H9 (cell line): ENCODE measurements at regions not wholly inside any gene's neighbourhood (a gene's known extent, or its start where the extent isn't known, plus 50 kb on each side); places are given as distances from the start of the nearest gene placed in this dataset.

Experiments used
- DNase-seq: peaks from one replicate; pipeline ENCODE4 v3.0.0-alpha.2; 2017
- H2AFZ ChIP-seq: one replicate; pipeline ENCODE4 v1.6.1; 2013; ENCODE audit warnings: mild to moderate bottlenecking, low read length, control low read depth, moderate library complexity
- H2AK5ac ChIP-seq: 2 replicates; pipeline ENCODE4 v1.6.1; 2013; ENCODE audit warnings: low read length, control low read depth, mixed read lengths; ENCODE audit not compliant: insufficient read length
- H2BK120ac ChIP-seq: one replicate; pipeline ENCODE4 v1.6.1; 2013; ENCODE audit warnings: low read depth, mild to moderate bottlenecking, low read length, control low read depth, inconsistent platforms; ENCODE audit not compliant: poor library complexity, severe bottlenecking
- H2BK12ac ChIP-seq: 2 replicates; pipeline ENCODE4 v1.6.1; 2013; ENCODE audit warnings: low read length, control low read depth, mixed read lengths, low read depth; ENCODE audit not compliant: insufficient read length
- H2BK15ac ChIP-seq: 2 replicates; pipeline ENCODE4 v1.6.1; 2013; ENCODE audit warnings: low read depth, low read length, control low read depth
- H2BK20ac ChIP-seq: one replicate; pipeline ENCODE4 v1.6.1; 2013; ENCODE audit warnings: low read depth, mild to moderate bottlenecking, low read length, control low read depth, inconsistent platforms; ENCODE audit not compliant: poor library complexity, severe bottlenecking
- H2BK5ac ChIP-seq: 2 replicates; pipeline ENCODE4 v1.6.1; 2013; ENCODE audit warnings: low read length, control low read depth, mixed read lengths; ENCODE audit not compliant: insufficient read length
- H3K14ac ChIP-seq: 2 replicates; pipeline ENCODE4 v1.6.1; 2013; ENCODE audit warnings: low read length, control low read depth; ENCODE audit not compliant: insufficient read depth
- H3K18ac ChIP-seq: 2 replicates; pipeline ENCODE4 v1.6.1; 2013; ENCODE audit warnings: low read depth, mild to moderate bottlenecking, mixed read lengths, low read length, control low read depth; ENCODE audit not compliant: insufficient read length
- H3K23ac ChIP-seq: 2 replicates; pipeline ENCODE4 v1.6.1; 2013; ENCODE audit warnings: low read length, control low read depth, mixed read lengths, low read depth; ENCODE audit not compliant: insufficient read length
- H3K23me2 ChIP-seq: 2 replicates; pipeline ENCODE4 v1.6.1; 2013; ENCODE audit warnings: low read depth, mild to moderate bottlenecking, mixed read lengths, low read length, control low read depth; ENCODE audit not compliant: insufficient read length, poor library complexity, severe bottlenecking
- H3K27ac ChIP-seq: 2 replicates; pipeline ENCODE4 v1.5.1; 2013; ENCODE audit warnings: low read length, control low read depth, mixed read lengths, low read depth; ENCODE audit not compliant: insufficient read length
- H3K27me3 ChIP-seq: 2 replicates; pipeline ENCODE4 v1.6.1; 2013; ENCODE audit warnings: low read length, control low read depth, inconsistent platforms; ENCODE audit not compliant: insufficient read depth
- H3K4ac ChIP-seq: 2 replicates; pipeline ENCODE4 v1.6.1; 2013; ENCODE audit warnings: low read depth, mild to moderate bottlenecking, control low read depth, inconsistent platforms, low read length, moderate library complexity
- H3K4me1 ChIP-seq: 2 replicates; pipeline ENCODE4 v1.6.1; 2013; ENCODE audit warnings: low read length, control low read depth, inconsistent platforms; ENCODE audit not compliant: insufficient read depth
- H3K4me2 ChIP-seq: 2 replicates; pipeline ENCODE4 v1.6.1; 2013; ENCODE audit warnings: low read length, control low read depth, mixed read lengths; ENCODE audit not compliant: insufficient read length, insufficient read depth
- H3K56ac ChIP-seq: 2 replicates; pipeline ENCODE4 v1.6.1; 2013; ENCODE audit warnings: low read depth, mild to moderate bottlenecking, mixed read lengths, low read length, control low read depth; ENCODE audit not compliant: insufficient read length
- H3K79me1 ChIP-seq: 2 replicates; pipeline ENCODE4 v1.6.1; 2013; ENCODE audit warnings: low read depth, mild to moderate bottlenecking, moderate library complexity, low read length, control low read depth, inconsistent platforms; ENCODE audit not compliant: insufficient read depth, poor library complexity, severe bottlenecking
- H3K79me2 ChIP-seq: 2 replicates; pipeline ENCODE4 v1.6.1; 2013; ENCODE audit warnings: low read length, control low read depth, inconsistent platforms; ENCODE audit not compliant: insufficient read depth
- H3K9ac ChIP-seq: 2 replicates; pipeline ENCODE4 v1.6.1; 2013; ENCODE audit warnings: low read length, control low read depth, mixed read lengths; ENCODE audit not compliant: insufficient read length; ENCODE audit errors: extremely low read depth
- H3K9me3 ChIP-seq: one replicate; pipeline ENCODE4 v1.6.1; 2013; ENCODE audit warnings: low read depth, low read length, inconsistent platforms; ENCODE audit not compliant: control insufficient read depth
- H3T11ph ChIP-seq: one replicate; pipeline ENCODE4 v1.6.1; 2013; ENCODE audit warnings: mild to moderate bottlenecking, low read length, control low read depth, inconsistent platforms
- H4K20me1 ChIP-seq: one replicate; pipeline ENCODE4 v1.6.1; 2013; ENCODE audit not compliant: control insufficient read depth, insufficient read length, insufficient read depth
- H4K5ac ChIP-seq: 2 replicates; pipeline ENCODE4 v1.6.1; 2013; ENCODE audit warnings: low read depth, mild to moderate bottlenecking, mixed read lengths, low read length, control low read depth; ENCODE audit not compliant: insufficient read length
- H4K8ac ChIP-seq: replicated peaks from 2 replicates; pipeline ENCODE4 v1.6.1; 2013; ENCODE audit warnings: low read length, control low read depth, mixed read lengths, low read depth; ENCODE audit not compliant: insufficient read length
- H4K91ac ChIP-seq: 2 replicates; pipeline ENCODE4 v1.6.1; 2013; ENCODE audit warnings: low read depth, mild to moderate bottlenecking, moderate library complexity, mixed read lengths, low read length, control low read depth; ENCODE audit not compliant: insufficient read length
- H3K27ac Mint-ChIP-seq, 3 experiments: 2 replicates in 2 of 3; 3 replicates in 1 of 3; pipeline ENCODE4 v1.8.0; 2020 to 2021; ENCODE audit warnings: mixed read lengths in 3 of 3, mild to moderate bottlenecking in 1 of 3, moderate library complexity in 1 of 3
- H3K27me3 Mint-ChIP-seq: 2 replicates; pipeline ENCODE4 v1.8.0; 2021; ENCODE audit warnings: low read depth, mild to moderate bottlenecking, moderate library complexity, mixed read lengths
- H3K36me3 Mint-ChIP-seq, 3 experiments: 2 replicates in 2 of 3; 3 replicates in 1 of 3; pipeline ENCODE4 v1.8.0; 2020 to 2021; ENCODE audit warnings: low read depth in 3 of 3, mixed read lengths in 3 of 3; ENCODE audit not compliant: insufficient read depth in 1 of 3
- H3K4me1 Mint-ChIP-seq, 2 experiments: 2 replicates each; pipeline ENCODE4 v1.8.0; 2020; ENCODE audit warnings: mixed read lengths in 2 of 2
- H3K4me3 Mint-ChIP-seq, 2 experiments: 2 replicates in 1 of 2; 3 replicates in 1 of 2; pipeline ENCODE4 v1.8.0; 2020 to 2021; ENCODE audit warnings: mild to moderate bottlenecking in 2 of 2, mixed read lengths in 2 of 2, moderate library complexity in 1 of 2
- H3K9me3 Mint-ChIP-seq, 2 experiments: 2 replicates in 1 of 2; 3 replicates in 1 of 2; pipeline ENCODE4 v1.8.0; 2020; ENCODE audit warnings: mild to moderate bottlenecking in 2 of 2, mixed read lengths in 2 of 2, moderate library complexity in 1 of 2
- CTCF ChIP-seq: fragments of 200-600 bp; sonication (generic); conservative IDR thresholded peaks from 3 replicates; pipeline ENCODE4 v1.8.0; 2021; ENCODE audit warnings: antibody characterized with exemption, mild to moderate bottlenecking
- WGBS: extraction: QIAGEN DNeasy Blood & Tissue Kit; methylation state at CpG from one replicate; pipeline ENCODE4 v1.1.7; 2013; ENCODE audit warnings: missing lambda C conversion rate, low lambda C conversion rate, mixed read lengths; ENCODE audit not compliant: insufficient read length; ENCODE audit errors: extremely low coverage; 5-methylcytosine and 5-hydroxymethylcytosine counted together

DNA sequence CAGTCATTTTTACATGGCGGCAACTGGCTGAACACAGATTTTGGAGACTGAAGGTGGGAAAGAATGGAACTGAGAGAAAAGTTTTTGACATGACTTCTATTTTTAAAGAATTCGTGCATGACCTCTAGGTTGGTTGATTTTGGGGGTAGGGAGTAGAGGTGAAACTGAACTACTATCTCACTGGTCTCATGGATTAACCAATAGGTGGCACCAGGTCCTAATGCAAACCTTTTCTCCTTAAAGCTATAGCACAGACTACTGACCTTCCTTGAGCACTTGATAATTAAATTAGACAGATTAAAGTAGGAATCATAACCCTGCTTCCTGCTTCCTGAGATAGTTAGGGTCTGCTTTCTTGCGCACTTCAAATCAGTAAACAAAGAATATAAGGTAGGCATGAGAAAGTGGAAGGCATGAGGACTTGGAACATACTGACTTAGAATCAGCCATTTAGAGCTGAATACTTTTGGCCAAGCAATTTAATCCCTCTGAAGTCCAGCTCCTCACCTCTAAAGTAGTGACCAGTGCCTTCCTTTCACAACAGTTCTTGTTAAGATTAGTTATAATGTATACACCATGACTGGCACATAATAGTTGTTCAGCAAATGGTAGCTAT lies 206.0 kb downstream of the CENPF start:
- no peak overlapping the region for H3K4me3 Mint-ChIP-seq
- H3K27ac Mint-ChIP-seq, result no peak overlapping the region
- Histone ChIP-seq H3K4me1 (no peaks in the 10 kb centered on the region), H3K27ac (no peak overlapping the region), H3K9ac (no peak overlapping the region), H3K23me2 (no peaks in the 10 kb centered on the region), H3K9me3 (no peaks in the 10 kb centered on the region), H4K91ac (no peak overlapping the region), H2BK20ac (no peak overlapping the region), H4K5ac (no peak overlapping the region), H3K79me2 (no peaks in the 10 kb centered on the region), H3K27me3 (no peaks in the 10 kb centered on the region), H3K79me1 (no peaks in the 10 kb centered on the region), H2BK120ac (no peak overlapping the region), H3K14ac (no peak overlapping the region), H3K23ac (no peak overlapping the region), H2BK15ac (no peak overlapping the region), H2AFZ (no peak overlapping the region), H3K56ac (no peak overlapping the region), H3K4ac (no peak overlapping the region), H4K8ac (no peak overlapping the region), H2BK12ac (no peak overlapping the region), H4K20me1 (no peaks in the 10 kb centered on the region), H2AK5ac (no peak overlapping the region), H3K4me2 (no peak overlapping the region), H3K18ac (no peak overlapping the region), H2BK5ac (no peak overlapping the region), H3T11ph (no peak overlapping the region)
- no peaks in the 10 kb centered on the region for H3K4me1 Mint-ChIP-seq
- peaks cover 3 to 14% of the 10 kb centered on the region in 2 experiments; a peak in 2 of 5 replicates for H3K9me3 Mint-ChIP-seq
- H3K27me3 Mint-ChIP-seq, result no peaks in the 10 kb centered on the region
- WGBS, result no CpG with 5 or more reads among the region's 3 CpGs
- peak; percentile 69 for TF ChIP-seq CTCF
- no peak for DNase-seq
- H3K36me3 Mint-ChIP-seq, result no peaks in the 10 kb centered on the region; a peak in 1 of 7 replicates
